GM23338 (cell line): ENCODE measurements at regions not wholly inside any gene's neighbourhood (a gene's known extent, or its start where the extent isn't known, plus 50 kb on each side); places are given as distances from the start of the nearest gene placed in this dataset.

ENCODE experiments used
- ATAC-seq: fragments of 200-7000 bp; cut with Tn5 transposase; 3 replicates; pipeline ENCODE4 v1.9.1; 2020
- DNase-seq: peaks from one replicate; pipeline ENCODE4 v3.0.0-alpha.2; 2015; ENCODE audit warnings: low spot score
- H2AFZ ChIP-seq: fragments of 200-600 bp; sonication (generic); 2 replicates; pipeline ENCODE4 v1.8.0; 2016; ENCODE audit warnings: antibody characterized with exemption, mild to moderate bottlenecking, moderate library complexity
- H3F3A ChIP-seq: fragments of 200-600 bp; sonication (generic); replicated peaks from 2 replicates; pipeline ENCODE4 v1.8.0; 2017; ENCODE audit warnings: antibody characterized with exemption, mixed run types, low read depth
- H3K27ac ChIP-seq: fragments of 200-600 bp; sonication (generic); 2 replicates; pipeline ENCODE4 v1.6.1; 2016; ENCODE audit warnings: low read depth
- H3K27me3 ChIP-seq: fragments of 200-600 bp; sonication (generic); 2 replicates; pipeline ENCODE4 v1.8.0; 2016; ENCODE audit warnings: mild to moderate bottlenecking, mixed run types, moderate library complexity; ENCODE audit not compliant: insufficient read depth
- H3K36me3 ChIP-seq: fragments of 200-600 bp; sonication (generic); 2 replicates; pipeline ENCODE4 v1.8.0; 2016; ENCODE audit warnings: mild to moderate bottlenecking; ENCODE audit not compliant: insufficient read depth
- H3K4me1 ChIP-seq: fragments of 200-600 bp; sonication (generic); 2 replicates; pipeline ENCODE4 v1.8.0; 2016; ENCODE audit warnings: mild to moderate bottlenecking, moderate library complexity; ENCODE audit not compliant: insufficient read depth
- H3K4me2 ChIP-seq: fragments of 200-600 bp; sonication (generic); 2 replicates; pipeline ENCODE4 v1.7.1; 2017; ENCODE audit warnings: mixed run types
- H3K4me3 ChIP-seq: fragments of 200-600 bp; sonication (generic); 2 replicates; pipeline ENCODE4 v1.6.1; 2016; ENCODE audit warnings: mixed run types
- H3K79me2 ChIP-seq: fragments of 200-600 bp; sonication (generic); replicated peaks from 2 replicates; pipeline ENCODE4 v1.8.0; 2017; ENCODE audit warnings: mild to moderate bottlenecking; ENCODE audit not compliant: insufficient read depth
- H3K9me2 ChIP-seq: fragments of 200-600 bp; sonication (generic); 2 replicates; pipeline ENCODE4 v1.8.0; 2017; ENCODE audit not compliant: insufficient read depth
- H4K20me1 ChIP-seq: fragments of 200-600 bp; sonication (generic); replicated peaks from 2 replicates; pipeline ENCODE4 v1.8.0; 2017; ENCODE audit warnings: mild to moderate bottlenecking; ENCODE audit not compliant: insufficient read depth
- H3K27ac Mint-ChIP-seq: 2 replicates; pipeline ENCODE4 v1.8.0; 2020; ENCODE audit warnings: inconsistent platforms, mild to moderate bottlenecking, moderate library complexity, mixed read lengths
- H3K27me3 Mint-ChIP-seq: 3 replicates; pipeline ENCODE4 v1.8.0; 2022; ENCODE audit warnings: low read depth, mild to moderate bottlenecking, moderate library complexity, mixed read lengths, inconsistent platforms; ENCODE audit not compliant: insufficient read depth, poor library complexity
- H3K36me3 Mint-ChIP-seq: 3 replicates; pipeline ENCODE4 v1.8.0; 2021; ENCODE audit warnings: low read depth, mild to moderate bottlenecking, inconsistent platforms, moderate library complexity, mixed read lengths
- H3K4me1 Mint-ChIP-seq: 3 replicates; pipeline ENCODE4 v1.8.0; 2020; ENCODE audit warnings: mild to moderate bottlenecking, inconsistent platforms, mixed read lengths
- H3K4me3 Mint-ChIP-seq: 3 replicates; pipeline ENCODE4 v1.8.0; 2021; ENCODE audit warnings: moderate library complexity, mild to moderate bottlenecking, inconsistent platforms, mixed read lengths
- H3K9me3 Mint-ChIP-seq: 3 replicates; pipeline ENCODE4 v1.8.0; 2020; ENCODE audit warnings: moderate library complexity, mild to moderate bottlenecking, inconsistent platforms, mixed read lengths
- CREB1 ChIP-seq: fragments of 250-450 bp; sonication (Bioruptor Pico); IDR thresholded peaks from 2 replicates; pipeline ENCODE4 v1.5.0; 2020; ENCODE audit warnings: low read depth, mild to moderate bottlenecking, moderate library complexity
- EZH2 ChIP-seq: fragments of 200-600 bp; sonication (generic); IDR thresholded peaks from one replicate; pipeline ENCODE4 v1.8.0; 2017; ENCODE audit warnings: antibody characterized with exemption, mild to moderate bottlenecking, low read depth; ENCODE audit not compliant: unreplicated experiment
- EZH2phosphoT487 ChIP-seq: fragments of 200-600 bp; sonication (generic); IDR thresholded peaks from one replicate; pipeline ENCODE4 v1.8.1; 2018; ENCODE audit warnings: antibody characterized with exemption; ENCODE audit not compliant: unreplicated experiment
- JUNB ChIP-seq: IDR thresholded peaks from one replicate; pipeline ENCODE4 v1.6.1; 2016; ENCODE audit warnings: antibody characterized with exemption; ENCODE audit not compliant: unreplicated experiment
- NANOG ChIP-seq: IDR thresholded peaks from 2 replicates; pipeline ENCODE4 v1.6.1; 2016; ENCODE audit warnings: antibody characterized with exemption, borderline replicate concordance
- POLR2AphosphoS5 ChIP-seq: IDR thresholded peaks from 2 replicates; pipeline ENCODE4 v1.6.1; 2016; ENCODE audit warnings: antibody characterized with exemption, low read depth
- ZNF114 ChIP-seq: fragments of 250-450 bp; sonication (Bioruptor Pico); IDR thresholded peaks from 2 replicates; pipeline ENCODE4 v1.5.0; 2020; ENCODE audit warnings: mild to moderate bottlenecking, moderate library complexity
- TF ChIP-seq, protein P1 (sequence below): fragments of 250-450 bp; sonication (Bioruptor Pico); IDR thresholded peaks from 2 replicates; pipeline ENCODE4 v1.5.0; 2020; ENCODE audit warnings: mild to moderate bottlenecking, moderate library complexity
- TF ChIP-seq, protein P2 (sequence below): IDR thresholded peaks from 2 replicates; pipeline ENCODE4 v1.6.1; 2016; ENCODE audit warnings: antibody characterized with exemption

DNA sequence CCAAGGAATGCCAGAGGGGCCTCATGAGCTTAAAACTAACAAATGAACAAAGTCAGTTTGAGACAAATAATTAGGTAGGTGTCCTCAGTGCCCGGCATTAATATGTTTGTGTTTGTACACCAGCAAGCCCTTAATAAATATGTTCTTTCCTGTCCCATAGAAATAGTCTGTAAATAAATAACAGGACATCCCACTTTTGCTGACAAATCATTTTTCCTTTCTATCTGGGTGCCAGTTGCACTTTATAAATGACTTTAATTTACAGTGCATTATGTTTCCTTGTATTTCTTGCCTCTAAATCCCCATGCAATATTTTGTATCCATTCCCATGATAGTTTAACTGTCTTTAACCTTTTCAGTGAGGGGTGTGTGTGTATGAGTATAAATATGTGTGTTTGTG is 170.3 kb downstream of the CBLN1 start:
- DNase-seq (no peak), ATAC-seq (no peak)
- no peak overlapping the region for H2AFZ ChIP-seq
- H3K4me1 ChIP-seq = no peaks in the 10 kb centered on the region
- no peaks in the 10 kb centered on the region for H3K27me3 ChIP-seq
- peaks cover 3% of the 10 kb centered on the region for H3K27me3 Mint-ChIP-seq
- no peak overlapping the region for H3K4me3 ChIP-seq
- H3K27ac Mint-ChIP-seq = no peak overlapping the region
- H3K9me2 ChIP-seq = 0 out of 2 replicates have a peak, but pooled peaks cover 4% of the 10 kb centered on the region
- no peak overlapping the region for H3K27ac ChIP-seq
- no peaks in the 10 kb centered on the region for H3F3A ChIP-seq
- no peaks in the 10 kb centered on the region; the same call in 2 of the 3 replicates for H3K9me3 Mint-ChIP-seq
- no peaks in the 10 kb centered on the region for H4K20me1 ChIP-seq
- no peak overlapping the region for H3K4me2 ChIP-seq
- no peaks in the 10 kb centered on the region for H3K36me3 Mint-ChIP-seq
- no peaks in the 10 kb centered on the region for H3K79me2 ChIP-seq
- TF ChIP-seq JUNB = no peak
- no peak for TF ChIP-seq ZNF114 (CRISPR knock-in tag)
- H3K4me3 Mint-ChIP-seq = no peak overlapping the region
- H3K4me1 Mint-ChIP-seq = peaks cover 11% of the 10 kb centered on the region
- H3K36me3 ChIP-seq = no peaks in the 10 kb centered on the region

DNA sequence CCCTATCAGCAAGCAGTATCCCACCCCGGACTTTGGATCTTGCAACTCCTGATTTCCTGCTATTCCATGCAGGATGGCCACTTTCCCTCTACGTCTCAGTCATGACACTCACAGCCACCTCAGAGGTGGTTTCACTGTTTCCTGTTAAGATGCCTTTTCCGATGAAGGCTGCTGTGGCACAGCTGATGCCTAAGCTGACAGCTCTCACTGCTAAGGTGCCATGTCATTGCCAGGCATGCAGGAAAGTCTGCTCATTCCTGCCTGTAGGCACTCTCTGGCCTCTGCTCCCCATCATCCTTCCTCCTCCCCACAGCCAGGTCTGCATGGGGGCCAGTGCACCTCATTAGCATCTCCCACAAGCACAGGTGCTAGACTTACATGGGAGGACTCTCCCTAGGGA is 173.0 kb downstream of the CBLN1 start:
- no peaks in the 10 kb centered on the region for H3K27me3 ChIP-seq
- H3K4me3 ChIP-seq = no peak overlapping the region
- ATAC-seq (no peak), DNase-seq (no peak)
- H3K27ac ChIP-seq = no peak overlapping the region
- Mint-ChIP-seq H3K27ac (no peak overlapping the region), H3K27me3 (peaks cover 3% of the 10 kb centered on the region), H3K4me1 (no peaks in the 10 kb centered on the region), H3K4me3 (no peak overlapping the region), H3K36me3 (no peaks in the 10 kb centered on the region), H3K9me3 (no peaks in the 10 kb centered on the region; the same call in 2 of the 3 replicates)
- H3K79me2 ChIP-seq = no peaks in the 10 kb centered on the region
- no peaks in the 10 kb centered on the region for H3K4me1 ChIP-seq
- H3K36me3 ChIP-seq = no peaks in the 10 kb centered on the region
- 0 out of 2 replicates have a peak, but pooled peaks cover 3% of the 10 kb centered on the region for H3K9me2 ChIP-seq
- H3K4me2 ChIP-seq = no peak overlapping the region
- no peaks in the 10 kb centered on the region for H4K20me1 ChIP-seq
- TF ChIP-seq EZH2phosphoT487 (no peak), EZH2 (no peak), CREB1 (CRISPR knock-in tag) (no peak), POLR2AphosphoS5 (no peak), JUNB (no peak), NANOG (no peak)
- TF ChIP-seq, protein P1, sequence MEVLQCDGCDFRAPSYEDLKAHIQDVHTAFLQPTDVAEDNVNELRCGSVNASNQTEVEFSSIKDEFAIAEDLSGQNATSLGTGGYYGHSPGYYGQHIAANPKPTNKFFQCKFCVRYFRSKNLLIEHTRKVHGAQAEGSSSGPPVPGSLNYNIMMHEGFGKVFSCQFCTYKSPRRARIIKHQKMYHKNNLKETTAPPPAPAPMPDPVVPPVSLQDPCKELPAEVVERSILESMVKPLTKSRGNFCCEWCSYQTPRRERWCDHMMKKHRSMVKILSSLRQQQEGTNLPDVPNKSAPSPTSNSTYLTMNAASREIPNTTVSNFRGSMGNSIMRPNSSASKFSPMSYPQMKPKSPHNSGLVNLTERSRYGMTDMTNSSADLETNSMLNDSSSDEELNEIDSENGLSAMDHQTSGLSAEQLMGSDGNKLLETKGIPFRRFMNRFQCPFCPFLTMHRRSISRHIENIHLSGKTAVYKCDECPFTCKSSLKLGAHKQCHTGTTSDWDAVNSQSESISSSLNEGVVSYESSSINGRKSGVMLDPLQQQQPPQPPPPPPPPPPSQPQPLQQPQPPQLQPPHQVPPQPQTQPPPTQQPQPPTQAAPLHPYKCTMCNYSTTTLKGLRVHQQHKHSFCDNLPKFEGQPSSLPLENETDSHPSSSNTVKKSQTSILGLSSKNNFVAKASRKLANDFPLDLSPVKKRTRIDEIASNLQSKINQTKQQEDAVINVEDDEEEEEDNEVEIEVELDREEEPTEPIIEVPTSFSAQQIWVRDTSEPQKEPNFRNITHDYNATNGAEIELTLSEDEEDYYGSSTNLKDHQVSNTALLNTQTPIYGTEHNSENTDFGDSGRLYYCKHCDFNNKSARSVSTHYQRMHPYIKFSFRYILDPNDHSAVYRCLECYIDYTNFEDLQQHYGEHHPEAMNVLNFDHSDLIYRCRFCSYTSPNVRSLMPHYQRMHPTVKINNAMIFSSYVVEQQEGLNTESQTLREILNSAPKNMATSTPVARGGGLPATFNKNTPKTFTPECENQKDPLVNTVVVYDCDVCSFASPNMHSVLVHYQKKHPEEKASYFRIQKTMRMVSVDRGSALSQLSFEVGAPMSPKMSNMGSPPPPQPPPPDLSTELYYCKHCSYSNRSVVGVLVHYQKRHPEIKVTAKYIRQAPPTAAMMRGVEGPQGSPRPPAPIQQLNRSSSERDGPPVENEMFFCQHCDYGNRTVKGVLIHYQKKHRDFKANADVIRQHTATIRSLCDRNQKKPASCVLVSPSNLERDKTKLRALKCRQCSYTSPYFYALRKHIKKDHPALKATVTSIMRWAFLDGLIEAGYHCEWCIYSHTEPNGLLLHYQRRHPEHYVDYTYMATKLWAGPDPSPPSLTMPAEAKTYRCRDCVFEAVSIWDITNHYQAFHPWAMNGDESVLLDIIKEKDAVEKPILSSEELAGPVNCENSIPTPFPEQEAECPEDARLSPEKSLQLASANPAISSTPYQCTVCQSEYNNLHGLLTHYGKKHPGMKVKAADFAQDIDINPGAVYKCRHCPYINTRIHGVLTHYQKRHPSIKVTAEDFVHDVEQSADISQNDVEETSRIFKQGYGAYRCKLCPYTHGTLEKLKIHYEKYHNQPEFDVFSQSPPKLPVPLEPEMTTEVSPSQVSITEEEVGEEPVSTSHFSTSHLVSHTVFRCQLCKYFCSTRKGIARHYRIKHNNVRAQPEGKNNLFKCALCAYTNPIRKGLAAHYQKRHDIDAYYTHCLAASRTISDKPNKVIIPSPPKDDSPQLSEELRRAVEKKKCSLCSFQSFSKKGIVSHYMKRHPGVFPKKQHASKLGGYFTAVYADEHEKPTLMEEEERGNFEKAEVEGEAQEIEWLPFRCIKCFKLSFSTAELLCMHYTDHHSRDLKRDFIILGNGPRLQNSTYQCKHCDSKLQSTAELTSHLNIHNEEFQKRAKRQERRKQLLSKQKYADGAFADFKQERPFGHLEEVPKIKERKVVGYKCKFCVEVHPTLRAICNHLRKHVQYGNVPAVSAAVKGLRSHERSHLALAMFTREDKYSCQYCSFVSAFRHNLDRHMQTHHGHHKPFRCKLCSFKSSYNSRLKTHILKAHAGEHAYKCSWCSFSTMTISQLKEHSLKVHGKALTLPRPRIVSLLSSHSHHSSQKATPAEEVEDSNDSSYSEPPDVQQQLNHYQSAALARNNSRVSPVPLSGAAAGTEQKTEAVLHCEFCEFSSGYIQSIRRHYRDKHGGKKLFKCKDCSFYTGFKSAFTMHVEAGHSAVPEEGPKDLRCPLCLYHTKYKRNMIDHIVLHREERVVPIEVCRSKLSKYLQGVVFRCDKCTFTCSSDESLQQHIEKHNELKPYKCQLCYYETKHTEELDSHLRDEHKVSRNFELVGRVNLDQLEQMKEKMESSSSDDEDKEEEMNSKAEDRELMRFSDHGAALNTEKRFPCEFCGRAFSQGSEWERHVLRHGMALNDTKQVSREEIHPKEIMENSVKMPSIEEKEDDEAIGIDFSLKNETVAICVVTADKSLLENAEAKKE (CRISPR knock-in tag) = no peak
- TF ChIP-seq, protein P2, sequence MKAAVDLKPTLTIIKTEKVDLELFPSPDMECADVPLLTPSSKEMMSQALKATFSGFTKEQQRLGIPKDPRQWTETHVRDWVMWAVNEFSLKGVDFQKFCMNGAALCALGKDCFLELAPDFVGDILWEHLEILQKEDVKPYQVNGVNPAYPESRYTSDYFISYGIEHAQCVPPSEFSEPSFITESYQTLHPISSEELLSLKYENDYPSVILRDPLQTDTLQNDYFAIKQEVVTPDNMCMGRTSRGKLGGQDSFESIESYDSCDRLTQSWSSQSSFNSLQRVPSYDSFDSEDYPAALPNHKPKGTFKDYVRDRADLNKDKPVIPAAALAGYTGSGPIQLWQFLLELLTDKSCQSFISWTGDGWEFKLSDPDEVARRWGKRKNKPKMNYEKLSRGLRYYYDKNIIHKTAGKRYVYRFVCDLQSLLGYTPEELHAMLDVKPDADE = no peak
- H3F3A ChIP-seq = no peaks in the 10 kb centered on the region
- H2AFZ ChIP-seq = no peak overlapping the region
